ENCODE measurements at regions not wholly inside any gene's neighbourhood (a gene's known extent, or its start where the extent isn't known, plus 50 kb on each side); places are given as distances from the start of the nearest gene placed in this dataset.

DNA sequence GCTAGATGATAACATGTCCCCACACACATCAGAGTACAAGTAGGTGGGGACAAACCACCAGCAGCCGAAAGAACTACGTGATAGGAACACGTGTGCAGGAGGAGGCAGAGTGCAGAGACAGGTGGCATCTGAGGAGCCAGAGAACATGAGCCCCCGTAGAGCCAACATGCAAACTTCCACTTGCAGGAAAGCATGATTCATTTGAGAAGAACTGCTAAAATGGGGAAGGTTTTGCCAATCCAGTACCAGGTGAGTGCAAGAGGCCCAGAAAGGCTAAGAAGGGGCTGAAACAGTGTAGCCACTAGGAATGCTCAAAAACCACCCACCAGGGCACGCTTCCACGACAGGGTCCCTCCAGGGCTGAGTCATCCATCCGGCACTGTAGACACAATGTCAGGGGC, 149.8 kb upstream of the TENM3 start:
- TF ChIP-seq, protein P1, sequence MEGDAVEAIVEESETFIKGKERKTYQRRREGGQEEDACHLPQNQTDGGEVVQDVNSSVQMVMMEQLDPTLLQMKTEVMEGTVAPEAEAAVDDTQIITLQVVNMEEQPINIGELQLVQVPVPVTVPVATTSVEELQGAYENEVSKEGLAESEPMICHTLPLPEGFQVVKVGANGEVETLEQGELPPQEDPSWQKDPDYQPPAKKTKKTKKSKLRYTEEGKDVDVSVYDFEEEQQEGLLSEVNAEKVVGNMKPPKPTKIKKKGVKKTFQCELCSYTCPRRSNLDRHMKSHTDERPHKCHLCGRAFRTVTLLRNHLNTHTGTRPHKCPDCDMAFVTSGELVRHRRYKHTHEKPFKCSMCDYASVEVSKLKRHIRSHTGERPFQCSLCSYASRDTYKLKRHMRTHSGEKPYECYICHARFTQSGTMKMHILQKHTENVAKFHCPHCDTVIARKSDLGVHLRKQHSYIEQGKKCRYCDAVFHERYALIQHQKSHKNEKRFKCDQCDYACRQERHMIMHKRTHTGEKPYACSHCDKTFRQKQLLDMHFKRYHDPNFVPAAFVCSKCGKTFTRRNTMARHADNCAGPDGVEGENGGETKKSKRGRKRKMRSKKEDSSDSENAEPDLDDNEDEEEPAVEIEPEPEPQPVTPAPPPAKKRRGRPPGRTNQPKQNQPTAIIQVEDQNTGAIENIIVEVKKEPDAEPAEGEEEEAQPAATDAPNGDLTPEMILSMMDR (IDR thresholded peaks at IDR 0.05 in 2 of 3, conservative IDR thresholded peaks at IDR 0.05 in 1 of 3; ENCODE audit: borderline replicate concordance in 1 of 3, insufficient read depth in 1 of 3, low read depth in 2 of 3, low read length in 2 of 3) = no peak
- TF ChIP-seq EZH2 (IDR thresholded peaks at IDR 0.05) (no peak), EZH2phosphoT487 (IDR thresholded peaks at IDR 0.05; ENCODE audit: borderline replicate concordance) (no peak), POLR2A (IDR thresholded peaks at IDR 0.05; ENCODE audit: borderline replicate concordance, extremely low read depth, insufficient read depth, insufficient read length) (no peak), EGR1 (IDR thresholded peaks at IDR 0.05; ENCODE audit: low read depth) (no peak), ZFX (IDR thresholded peaks at IDR 0.05) (no peak), YY1 (IDR thresholded peaks at IDR 0.05; ENCODE audit: extremely low read depth, insufficient replicate concordance, low read depth, low read length) (no peak), POLR2AphosphoS5 (IDR thresholded peaks at IDR 0.05; ENCODE audit: low read depth, low read length) (no peak), CBX3 (IDR thresholded peaks at IDR 0.05; ENCODE audit: low read depth) (no peak), RAD21 (IDR thresholded peaks at IDR 0.05; ENCODE audit: low read depth) (no peak), TCF7L2 (IDR thresholded peaks at IDR 0.05; ENCODE audit: borderline replicate concordance, extremely low read depth, insufficient read depth, insufficient read length) (no peak)
- TF ChIP-seq, protein P2, sequence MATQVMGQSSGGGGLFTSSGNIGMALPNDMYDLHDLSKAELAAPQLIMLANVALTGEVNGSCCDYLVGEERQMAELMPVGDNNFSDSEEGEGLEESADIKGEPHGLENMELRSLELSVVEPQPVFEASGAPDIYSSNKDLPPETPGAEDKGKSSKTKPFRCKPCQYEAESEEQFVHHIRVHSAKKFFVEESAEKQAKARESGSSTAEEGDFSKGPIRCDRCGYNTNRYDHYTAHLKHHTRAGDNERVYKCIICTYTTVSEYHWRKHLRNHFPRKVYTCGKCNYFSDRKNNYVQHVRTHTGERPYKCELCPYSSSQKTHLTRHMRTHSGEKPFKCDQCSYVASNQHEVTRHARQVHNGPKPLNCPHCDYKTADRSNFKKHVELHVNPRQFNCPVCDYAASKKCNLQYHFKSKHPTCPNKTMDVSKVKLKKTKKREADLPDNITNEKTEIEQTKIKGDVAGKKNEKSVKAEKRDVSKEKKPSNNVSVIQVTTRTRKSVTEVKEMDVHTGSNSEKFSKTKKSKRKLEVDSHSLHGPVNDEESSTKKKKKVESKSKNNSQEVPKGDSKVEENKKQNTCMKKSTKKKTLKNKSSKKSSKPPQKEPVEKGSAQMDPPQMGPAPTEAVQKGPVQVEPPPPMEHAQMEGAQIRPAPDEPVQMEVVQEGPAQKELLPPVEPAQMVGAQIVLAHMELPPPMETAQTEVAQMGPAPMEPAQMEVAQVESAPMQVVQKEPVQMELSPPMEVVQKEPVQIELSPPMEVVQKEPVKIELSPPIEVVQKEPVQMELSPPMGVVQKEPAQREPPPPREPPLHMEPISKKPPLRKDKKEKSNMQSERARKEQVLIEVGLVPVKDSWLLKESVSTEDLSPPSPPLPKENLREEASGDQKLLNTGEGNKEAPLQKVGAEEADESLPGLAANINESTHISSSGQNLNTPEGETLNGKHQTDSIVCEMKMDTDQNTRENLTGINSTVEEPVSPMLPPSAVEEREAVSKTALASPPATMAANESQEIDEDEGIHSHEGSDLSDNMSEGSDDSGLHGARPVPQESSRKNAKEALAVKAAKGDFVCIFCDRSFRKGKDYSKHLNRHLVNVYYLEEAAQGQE (IDR thresholded peaks at IDR 0.05; ENCODE audit: low read depth) = no peak

All from HCT116 (cell line).